Brain microvascular endothelial cell (primary cell): ENCODE measurements at regions not wholly inside any gene's neighbourhood (a gene's known extent, or its start where the extent isn't known, plus 50 kb on each side); places are given as distances from the start of the nearest gene placed in this dataset.
A peak's percentile ranks its signal among the peaks of the same experiment; 100 is the strongest.

Source experiments
- DNase-seq: peaks from one replicate; pipeline ENCODE4 v3.0.0-alpha.2; 2020
- H3K27ac ChIP-seq: fragments of 250-450 bp; sonication (Bioruptor Pico); 2 replicates; pipeline ENCODE4 v1.5.1; 2020; ENCODE audit warnings: mild to moderate bottlenecking, moderate library complexity
- H3K27me3 ChIP-seq: fragments of 250-450 bp; sonication (Bioruptor Pico); replicated peaks from 2 replicates; pipeline ENCODE4 v1.5.1; 2020; ENCODE audit warnings: mild to moderate bottlenecking
- H3K36me3 ChIP-seq: fragments of 250-450 bp; sonication (Bioruptor Pico); replicated peaks from 2 replicates; pipeline ENCODE4 v1.5.1; 2020; ENCODE audit warnings: mild to moderate bottlenecking
- H3K4me3 ChIP-seq: 2 replicates; pipeline ENCODE4 v1.5.1; 2011; ENCODE audit warnings: low read depth, mild to moderate bottlenecking, control low read depth, low read length, moderate library complexity
- in situ Hi-C: cut with HindIII; loops from 2 replicates; pipeline ENCODE4 v1.10.0; 2017; ENCODE audit warnings: low sequenced_read_pairs, low pct_ligation_motif_present
- TF ChIP-seq, protein P1 (sequence below): IDR thresholded peaks from 2 replicates; pipeline ENCODE4 v1.5.1; 2011; ENCODE audit warnings: low read depth, mild to moderate bottlenecking, moderate library complexity, low read length, control low read depth, inconsistent platforms; ENCODE audit errors: missing control alignments

DNA sequence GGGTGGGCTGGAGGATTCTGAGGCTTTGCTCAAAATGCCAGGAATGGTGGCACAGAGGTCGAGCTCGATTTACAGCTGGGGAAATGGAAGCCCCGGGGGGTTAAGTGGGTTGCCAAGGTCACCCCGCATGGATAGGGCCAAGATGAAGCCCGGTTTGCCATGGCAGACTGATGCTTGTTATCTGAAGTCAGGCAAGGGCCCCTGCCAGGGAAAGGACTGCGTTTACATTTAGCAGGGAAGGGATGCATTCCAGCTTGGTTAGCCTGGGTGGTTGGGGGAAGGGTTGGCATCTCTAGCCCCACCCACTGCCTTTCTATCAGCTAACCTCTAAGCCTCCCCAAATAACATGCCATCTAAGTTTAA lies 79.0 kb downstream of the RPLP1 start:
- DNase-seq: no peak
- peaks cover 28% of the 10 kb centered on the region for H3K27me3 ChIP-seq
- no peak overlapping the region for H3K27ac ChIP-seq
- TF ChIP-seq, protein P1, sequence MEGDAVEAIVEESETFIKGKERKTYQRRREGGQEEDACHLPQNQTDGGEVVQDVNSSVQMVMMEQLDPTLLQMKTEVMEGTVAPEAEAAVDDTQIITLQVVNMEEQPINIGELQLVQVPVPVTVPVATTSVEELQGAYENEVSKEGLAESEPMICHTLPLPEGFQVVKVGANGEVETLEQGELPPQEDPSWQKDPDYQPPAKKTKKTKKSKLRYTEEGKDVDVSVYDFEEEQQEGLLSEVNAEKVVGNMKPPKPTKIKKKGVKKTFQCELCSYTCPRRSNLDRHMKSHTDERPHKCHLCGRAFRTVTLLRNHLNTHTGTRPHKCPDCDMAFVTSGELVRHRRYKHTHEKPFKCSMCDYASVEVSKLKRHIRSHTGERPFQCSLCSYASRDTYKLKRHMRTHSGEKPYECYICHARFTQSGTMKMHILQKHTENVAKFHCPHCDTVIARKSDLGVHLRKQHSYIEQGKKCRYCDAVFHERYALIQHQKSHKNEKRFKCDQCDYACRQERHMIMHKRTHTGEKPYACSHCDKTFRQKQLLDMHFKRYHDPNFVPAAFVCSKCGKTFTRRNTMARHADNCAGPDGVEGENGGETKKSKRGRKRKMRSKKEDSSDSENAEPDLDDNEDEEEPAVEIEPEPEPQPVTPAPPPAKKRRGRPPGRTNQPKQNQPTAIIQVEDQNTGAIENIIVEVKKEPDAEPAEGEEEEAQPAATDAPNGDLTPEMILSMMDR: no peak
- no peak overlapping the region for H3K4me3 ChIP-seq
- in situ Hi-C loops: no loop called here
- no peaks in the 10 kb centered on the region for H3K36me3 ChIP-seq

DNA sequence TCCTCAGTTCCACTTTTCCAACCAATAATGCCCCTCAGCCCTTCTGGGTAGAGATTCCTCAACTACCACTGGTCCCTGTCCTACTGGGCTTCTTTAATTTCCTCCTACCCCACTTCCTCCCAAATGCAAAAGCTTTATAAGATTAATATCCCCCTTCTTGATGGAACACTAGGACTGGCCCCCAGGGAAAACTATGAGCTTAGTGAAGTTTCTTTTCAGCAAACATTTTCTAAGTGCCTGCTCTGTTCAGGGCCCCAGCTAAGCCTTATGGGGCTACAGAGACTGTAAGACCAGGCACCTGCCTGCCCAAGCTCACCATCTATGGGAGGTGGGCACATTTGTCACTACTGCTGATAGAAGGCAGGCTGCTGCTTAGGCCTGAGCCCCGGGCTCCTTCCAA lies 79.4 kb downstream of the RPLP1 start:
- Histone ChIP-seq H3K4me3 (no peak overlapping the region), H3K27me3 (peaks cover 28% of the 10 kb centered on the region), H3K36me3 (no peaks in the 10 kb centered on the region), H3K27ac (no peak overlapping the region)
- no peak for DNase-seq
- TF ChIP-seq, protein P1: no peak
- in situ Hi-C loops: no loop called here

DNA sequence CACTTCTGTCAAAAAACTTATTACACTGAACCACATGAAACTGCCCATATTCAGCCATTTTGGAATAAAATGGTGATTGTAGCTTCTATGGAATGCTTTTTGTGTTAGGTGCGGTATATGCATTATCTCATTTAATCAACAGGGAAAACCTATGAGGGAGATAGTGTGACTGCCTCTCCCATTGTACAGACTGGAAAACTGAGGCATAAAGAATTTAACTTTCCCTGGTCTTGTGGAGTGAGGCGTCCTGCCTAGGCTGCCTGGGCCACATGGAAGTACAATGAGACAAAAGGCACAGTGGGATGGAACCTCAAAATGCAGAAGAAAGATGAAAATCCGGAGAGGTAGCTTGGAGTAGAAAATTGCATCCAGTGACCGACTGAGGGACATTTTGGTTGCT lies 80.2 kb downstream of the RPLP1 start:
- Histone ChIP-seq H3K4me3 (no peak overlapping the region), H3K36me3 (no peaks in the 10 kb centered on the region), H3K27me3 (peaks cover 22% of the 10 kb centered on the region), H3K27ac (no peak overlapping the region)
- TF ChIP-seq, protein P1: no peak
- in situ Hi-C loops: no loop called here
- no peak for DNase-seq

DNA sequence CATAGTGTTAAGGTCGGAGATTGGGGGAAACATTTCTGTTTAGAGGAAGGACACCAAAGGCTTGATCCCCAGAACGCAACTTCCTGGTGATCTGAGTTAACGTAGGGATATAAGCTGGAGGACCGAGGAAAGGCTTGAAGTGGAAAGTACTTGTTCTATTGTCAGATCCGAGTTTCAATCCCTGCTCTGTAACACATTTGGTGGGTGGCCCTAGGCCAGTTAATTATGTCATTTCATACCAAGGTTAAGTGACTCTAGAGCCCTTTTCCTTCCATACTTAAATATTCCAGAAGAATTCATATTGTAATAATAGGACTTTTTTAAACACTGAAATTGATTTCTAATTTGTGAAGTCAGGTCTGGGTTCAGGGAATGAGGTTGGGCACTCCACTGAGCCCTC lies 80.9 kb downstream of the RPLP1 start:
- no peak for DNase-seq
- Histone ChIP-seq H3K36me3 (no peaks in the 10 kb centered on the region), H3K27me3 (peaks cover 18% of the 10 kb centered on the region), H3K27ac (no peak overlapping the region), H3K4me3 (no peak overlapping the region)
- in situ Hi-C loops: no loop called here
- TF ChIP-seq, protein P1: no peak

DNA sequence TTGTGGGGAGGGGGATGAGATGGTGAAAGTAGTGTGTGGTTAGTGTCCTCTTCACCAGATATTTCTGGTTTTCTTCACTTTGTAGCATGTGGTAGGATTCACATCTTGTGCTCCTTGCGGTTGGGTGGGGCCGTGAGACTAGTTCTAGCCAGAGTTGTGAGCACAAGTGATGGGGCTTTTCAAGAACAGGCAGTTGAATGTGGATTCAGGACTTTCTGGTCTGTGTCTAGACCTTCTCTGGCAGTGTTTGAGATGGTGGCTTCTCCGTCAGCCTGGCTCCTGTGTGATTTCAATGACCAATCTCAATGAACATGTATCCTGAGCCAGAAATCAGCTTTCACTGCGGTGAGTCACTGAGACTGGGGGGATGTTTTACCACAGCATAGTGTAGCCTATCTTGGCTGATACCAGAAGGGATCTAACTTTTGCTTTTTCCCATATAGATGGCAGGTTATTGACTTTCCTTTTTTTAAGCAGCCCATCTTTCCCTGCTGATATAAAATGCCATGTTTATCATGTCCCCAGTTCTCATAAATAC lies 82.6 kb downstream of the RPLP1 start:
- Histone ChIP-seq H3K4me3 (no peak overlapping the region), H3K27me3 (peaks cover 11% of the 10 kb centered on the region), H3K27ac (no peak overlapping the region), H3K36me3 (no peaks in the 10 kb centered on the region)
- peak; percentile 82 for DNase-seq
- in situ Hi-C loops: no loop called here
- TF ChIP-seq, protein P1: no peak

DNA sequence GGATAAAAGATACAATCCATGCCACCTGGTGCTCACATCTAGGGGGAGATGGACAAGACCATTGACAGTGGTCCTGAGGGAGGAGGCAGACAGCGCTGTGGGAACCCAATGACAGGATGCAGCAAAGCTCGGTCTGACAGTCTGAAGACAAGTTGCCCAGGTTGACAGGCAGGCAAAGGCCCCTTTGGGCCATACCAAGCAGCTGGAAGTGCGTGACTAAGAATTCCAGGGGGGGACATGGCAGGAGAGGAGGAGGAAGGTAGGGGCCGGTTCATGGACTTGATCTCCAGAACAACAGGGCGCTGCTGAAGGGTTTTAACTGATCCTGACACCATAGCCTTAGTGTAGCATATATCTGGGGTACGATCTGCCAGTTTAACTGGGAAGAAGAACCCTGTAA lies 83.4 kb downstream of the RPLP1 start:
- H3K27ac ChIP-seq: no peak overlapping the region
- DNase-seq: no peak
- in situ Hi-C loops: no loop called here
- no peak overlapping the region for H3K4me3 ChIP-seq
- TF ChIP-seq, protein P1: no peak
- peaks cover 12% of the 10 kb centered on the region for H3K27me3 ChIP-seq
- no peaks in the 10 kb centered on the region for H3K36me3 ChIP-seq
